ENCODE measurements at regions not wholly inside any gene's neighbourhood (a gene's known extent, or its start where the extent isn't known, plus 50 kb on each side); places are given as distances from the start of the nearest gene placed in this dataset.

GRCh38 chr6:141158740-141159139 lies 974.0 kb upstream of the GJE1 start:
- DNase-seq (ENCODE audit: low read depth), result no peak

DNA sequence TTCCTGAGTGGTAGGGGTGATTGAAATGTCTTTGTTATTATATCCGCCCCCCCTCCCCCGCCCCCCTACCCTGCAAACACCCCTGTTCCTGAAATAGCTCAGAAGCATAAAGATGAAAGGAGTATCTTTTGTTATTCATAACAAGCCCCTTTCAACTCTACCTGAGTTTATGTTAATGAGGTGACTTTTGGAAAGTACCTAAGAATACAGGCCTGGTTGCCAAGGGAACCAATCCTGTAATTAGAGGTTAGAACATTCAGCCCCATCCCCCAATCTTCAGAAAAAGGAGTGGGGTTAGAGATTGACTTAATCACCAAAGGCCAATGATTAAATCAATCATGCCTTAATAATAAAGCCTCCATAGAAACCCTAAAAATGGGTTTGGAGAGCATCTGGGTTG lies 979.2 kb upstream of the GJE1 start:
- no peak for DNase-seq (ENCODE audit: low read depth)

- no peak for DNase-seq (ENCODE audit: low read depth)
These were observed 979.8 kb upstream of the GJE1 start for GRCh38 chr6:141152951-141153350.

DNA sequence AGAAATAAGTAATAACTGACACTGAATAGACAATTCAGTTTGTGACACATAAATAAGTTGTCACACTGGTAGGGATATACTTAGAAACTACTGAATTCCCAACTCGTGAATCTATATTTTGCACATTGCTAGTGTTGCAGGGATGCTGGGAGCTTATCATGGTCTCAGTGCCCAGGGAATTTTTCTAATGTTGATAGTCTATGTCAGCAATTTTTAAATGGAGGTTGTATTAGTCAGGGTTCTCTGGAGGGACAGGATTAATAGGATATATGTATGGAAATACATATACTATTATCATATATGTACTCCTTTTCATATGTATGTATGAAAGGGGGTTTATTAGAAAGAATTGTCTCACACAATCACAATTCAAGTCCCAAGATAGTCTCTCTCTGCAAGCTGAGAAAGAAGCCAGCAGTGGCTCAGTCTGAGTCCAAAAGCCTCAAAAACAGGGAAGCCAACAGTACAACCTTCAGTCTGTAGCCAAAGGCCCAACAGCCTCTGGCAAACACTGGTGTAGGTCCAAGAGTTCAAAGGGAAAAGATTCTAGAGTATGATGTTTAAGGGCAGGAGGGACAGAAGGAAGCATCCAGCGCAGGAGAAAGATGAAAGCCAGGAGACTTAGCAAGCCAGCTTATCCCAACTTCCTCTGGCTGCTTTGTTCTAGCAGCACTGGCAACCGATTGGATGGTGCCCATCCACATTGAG lies 980.9 kb upstream of the GJE1 start:
- DNase-seq (ENCODE audit: low read depth), result no peak

DNA sequence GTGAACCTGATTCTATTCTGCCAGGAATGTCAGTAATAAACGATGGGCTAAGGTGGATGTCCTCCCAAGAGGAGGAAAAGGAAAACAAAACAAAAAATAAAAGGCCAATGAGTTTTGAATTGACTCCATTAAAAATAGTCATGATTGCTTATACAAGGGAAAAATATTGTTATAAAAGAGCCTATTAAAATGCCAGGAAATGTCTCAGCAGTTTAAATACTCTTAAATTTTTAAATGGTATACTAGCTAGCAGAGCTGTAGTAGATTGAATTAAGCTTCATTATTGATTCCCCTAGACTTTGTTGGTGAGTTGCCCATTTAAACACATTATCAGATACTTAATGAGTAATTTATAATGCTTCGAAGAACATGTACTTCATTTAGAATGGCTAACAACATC lies 990.9 kb upstream of the GJE1 start:
- DNase-seq (ENCODE audit: low read depth), result no peak

DNA sequence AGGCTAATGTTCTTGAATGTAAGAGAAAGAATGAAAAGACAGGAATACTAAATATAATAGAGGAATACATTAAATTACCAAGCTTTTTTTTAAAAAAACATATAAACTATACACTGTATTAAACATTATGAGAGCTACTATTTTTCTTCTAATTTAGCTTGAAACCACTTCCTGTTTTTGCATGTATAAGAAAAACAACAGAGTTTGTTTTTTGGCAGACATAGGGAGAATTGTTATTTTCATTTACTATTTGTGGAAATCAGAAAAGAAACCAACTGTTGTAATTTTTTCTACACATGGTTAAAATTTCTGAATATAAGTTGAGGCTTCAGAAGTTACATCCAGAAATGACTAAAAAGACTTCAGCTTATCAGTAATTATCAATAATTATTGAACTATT lies 991.8 kb upstream of the GJE1 start:
- DNase-seq (ENCODE audit: low read depth), result no peak

DNA sequence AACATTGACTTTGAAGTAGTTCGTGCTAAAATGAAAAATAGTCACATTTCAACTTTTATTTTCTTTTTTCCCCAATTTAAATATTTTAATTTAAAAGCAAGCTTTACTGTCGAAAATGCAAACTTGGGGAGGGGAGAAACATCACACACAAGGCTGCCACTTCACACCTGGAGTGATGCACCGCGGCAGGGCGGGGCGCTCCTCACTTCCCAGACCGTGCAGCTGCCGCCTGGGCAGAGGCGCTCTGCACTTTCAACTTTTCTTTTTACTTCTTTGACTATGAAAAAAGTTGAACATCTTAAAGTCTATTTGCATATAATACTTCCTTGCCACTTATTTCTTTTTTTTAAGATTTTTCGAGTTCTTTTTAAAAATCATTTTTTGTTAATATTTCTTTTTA lies 993.3 kb upstream of the GJE1 start:
- DNase-seq (ENCODE audit: low read depth), result no peak

DNA sequence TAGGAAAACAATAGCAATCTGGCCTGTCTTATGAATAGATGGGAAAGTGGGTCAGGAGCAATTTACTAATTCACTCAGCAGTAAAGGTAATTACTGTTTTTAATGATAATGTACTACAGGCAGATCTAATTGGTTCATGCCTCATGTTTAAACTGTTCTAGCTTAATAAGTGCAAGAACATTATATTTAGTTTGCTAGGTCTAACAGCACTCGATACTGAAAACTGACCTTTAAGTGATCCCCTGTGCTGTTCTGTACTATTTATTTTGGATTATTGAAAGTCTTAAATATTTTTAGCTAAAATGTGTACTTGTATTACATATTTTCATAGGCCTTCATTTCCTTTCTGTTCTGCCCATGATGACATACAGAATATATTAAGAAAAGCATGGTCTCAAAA lies 998.0 kb upstream of the GJE1 start:
- no peak for DNase-seq (ENCODE audit: low read depth)

- no peak for DNase-seq (ENCODE audit: low read depth)
These were observed 998.9 kb upstream of the GJE1 start for GRCh38 chr6:141133836-141134235.

GRCh38 chr6:141133346-141133745 lies 999.4 kb upstream of the GJE1 start:
- DNase-seq (ENCODE audit: low read depth), result no peak

- no peak for DNase-seq (ENCODE audit: low read depth)
These were observed 1001.1 kb upstream of the GJE1 start for GRCh38 chr6:141131616-141132015.

- DNase-seq (ENCODE audit: low read depth), result no peak
These were observed 1009.2 kb upstream of the GJE1 start for GRCh38 chr6:141123497-141123896.

DNA sequence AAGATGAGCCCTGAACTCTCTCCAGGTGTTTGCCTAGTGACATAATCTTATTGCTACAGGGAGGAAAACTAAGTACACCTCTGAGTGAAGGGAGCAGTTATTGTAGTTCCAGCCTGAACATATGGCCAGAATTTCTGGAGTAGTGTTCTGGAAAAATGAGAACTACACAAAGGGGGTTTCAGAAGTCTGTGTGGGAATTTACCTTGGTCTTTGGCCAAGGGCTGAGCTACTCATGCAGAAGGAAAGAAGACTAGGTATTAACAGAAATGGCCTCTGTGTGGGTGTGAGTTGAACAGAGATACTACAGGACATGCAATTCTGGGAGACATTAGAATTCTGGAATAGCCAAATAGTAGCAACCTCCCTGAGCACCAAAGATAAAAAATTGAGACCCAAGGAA lies 1009.7 kb upstream of the GJE1 start:
- DNase-seq (ENCODE audit: low read depth), result no peak

DNA sequence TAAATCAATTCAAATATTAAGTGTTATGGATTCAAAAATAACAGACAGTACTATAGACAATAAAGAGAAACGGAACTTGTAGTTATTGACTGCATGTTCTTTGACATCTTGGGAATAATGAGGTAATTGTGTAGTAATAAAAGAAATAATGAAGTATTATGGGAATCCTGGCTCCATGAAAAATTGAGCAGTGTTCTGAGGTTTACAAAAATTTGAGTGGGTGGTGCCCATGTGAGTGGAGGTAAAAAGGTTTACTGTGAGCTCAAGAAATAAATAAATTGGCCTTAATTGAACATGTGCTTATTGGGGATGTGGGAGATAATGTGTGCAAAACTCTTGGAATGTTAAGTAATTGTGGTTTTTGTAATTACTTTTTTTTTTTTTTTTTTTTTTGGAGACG lies 1013.7 kb upstream of the GJE1 start:
- DNase-seq (ENCODE audit: low read depth), result no peak

GRCh38 chr6:141117874-141118273 lies 1014.9 kb upstream of the GJE1 start:
- no peak for DNase-seq (ENCODE audit: low read depth)

DNA sequence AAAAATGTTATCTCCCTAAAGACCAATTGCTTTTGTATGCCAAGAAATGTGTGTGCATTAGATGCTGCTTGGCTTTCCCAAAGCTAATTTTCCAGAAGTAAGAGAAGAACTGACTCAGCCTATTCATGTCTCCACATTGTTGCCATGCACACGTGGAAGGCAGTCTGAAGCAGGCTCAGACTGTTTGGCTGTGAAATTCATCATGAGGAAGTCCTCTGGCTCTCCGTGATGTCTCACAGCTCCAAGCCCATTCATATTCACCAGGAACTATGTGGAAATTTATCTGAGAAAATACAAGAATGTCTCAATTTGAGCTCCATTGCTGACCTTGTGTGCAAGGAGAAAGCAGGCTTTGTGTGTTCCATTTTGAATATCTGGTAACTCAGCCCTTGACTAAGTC lies 1022.2 kb upstream of the GJE1 start:
- no peak for DNase-seq (ENCODE audit: low read depth)

GRCh38 chr6:141107591-141108160 lies 1025.0 kb upstream of the GJE1 start:
- DNase-seq (ENCODE audit: low read depth), result no peak

DNA sequence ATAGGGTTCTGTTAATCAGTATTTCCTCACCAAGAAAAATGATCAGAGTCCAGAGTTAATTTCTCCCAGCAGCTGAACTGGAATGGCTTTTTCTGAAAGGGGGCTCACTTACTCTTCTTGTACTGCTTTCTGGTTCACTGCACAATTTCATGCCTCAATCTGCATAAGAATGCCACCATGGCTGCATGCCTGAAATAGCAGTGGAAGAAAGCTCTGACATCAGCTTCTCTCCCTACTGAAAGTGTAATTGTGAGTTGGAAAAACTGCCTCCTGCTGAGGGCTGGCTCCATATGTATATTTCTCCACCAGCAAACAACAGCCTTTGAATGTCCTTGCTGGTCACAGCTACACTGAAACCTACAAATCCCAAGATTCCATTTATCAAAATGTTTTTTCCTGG lies 1027.2 kb upstream of the GJE1 start:
- DNase-seq (ENCODE audit: low read depth), result no peak

DNA sequence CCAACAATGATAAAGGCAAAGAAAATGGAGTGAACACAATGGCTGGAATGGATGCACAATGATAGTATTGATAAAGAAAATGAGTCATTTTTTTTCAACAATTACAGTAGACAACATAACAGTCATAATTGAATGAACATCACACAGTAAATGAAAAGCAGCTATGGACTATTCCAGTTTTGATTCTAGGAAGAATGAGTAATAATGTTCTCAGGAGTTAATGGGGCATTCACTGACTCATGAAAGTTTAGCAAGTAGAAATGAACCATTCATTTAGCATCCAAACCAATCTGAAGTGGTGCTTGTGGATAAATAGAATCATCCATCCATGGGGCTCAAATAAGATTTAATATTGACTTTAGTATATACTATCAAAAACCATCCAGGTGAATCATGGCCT lies 1029.5 kb upstream of the GJE1 start:
- no peak for DNase-seq (ENCODE audit: low read depth)

- DNase-seq (ENCODE audit: low read depth), result no peak
These were observed 1035.3 kb upstream of the GJE1 start for GRCh38 chr6:141097471-141097870.

GRCh38 chr6:141095308-141095707 lies 1037.4 kb upstream of the GJE1 start:
- no peak for DNase-seq (ENCODE audit: low read depth)

DNA sequence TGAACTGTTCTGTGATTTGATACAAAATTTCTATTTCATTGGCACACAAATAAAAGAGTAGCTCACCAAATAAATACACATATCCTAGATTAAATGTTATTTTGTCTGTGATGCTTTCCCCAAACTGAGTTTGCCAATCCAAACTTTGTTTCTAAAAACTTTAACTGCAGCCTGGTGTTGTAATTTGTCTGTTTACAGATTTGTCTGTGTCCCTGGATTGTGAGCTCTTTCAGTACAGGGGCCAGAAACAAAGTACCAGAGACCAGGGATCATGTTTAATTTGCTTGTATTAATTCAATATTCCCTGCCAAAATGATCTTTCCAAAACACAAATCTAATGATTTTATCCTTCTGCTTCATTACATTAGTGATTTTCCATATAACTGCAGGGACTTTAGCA lies 1044.6 kb upstream of the GJE1 start:
- DNase-seq (ENCODE audit: low read depth), result no peak

DNA sequence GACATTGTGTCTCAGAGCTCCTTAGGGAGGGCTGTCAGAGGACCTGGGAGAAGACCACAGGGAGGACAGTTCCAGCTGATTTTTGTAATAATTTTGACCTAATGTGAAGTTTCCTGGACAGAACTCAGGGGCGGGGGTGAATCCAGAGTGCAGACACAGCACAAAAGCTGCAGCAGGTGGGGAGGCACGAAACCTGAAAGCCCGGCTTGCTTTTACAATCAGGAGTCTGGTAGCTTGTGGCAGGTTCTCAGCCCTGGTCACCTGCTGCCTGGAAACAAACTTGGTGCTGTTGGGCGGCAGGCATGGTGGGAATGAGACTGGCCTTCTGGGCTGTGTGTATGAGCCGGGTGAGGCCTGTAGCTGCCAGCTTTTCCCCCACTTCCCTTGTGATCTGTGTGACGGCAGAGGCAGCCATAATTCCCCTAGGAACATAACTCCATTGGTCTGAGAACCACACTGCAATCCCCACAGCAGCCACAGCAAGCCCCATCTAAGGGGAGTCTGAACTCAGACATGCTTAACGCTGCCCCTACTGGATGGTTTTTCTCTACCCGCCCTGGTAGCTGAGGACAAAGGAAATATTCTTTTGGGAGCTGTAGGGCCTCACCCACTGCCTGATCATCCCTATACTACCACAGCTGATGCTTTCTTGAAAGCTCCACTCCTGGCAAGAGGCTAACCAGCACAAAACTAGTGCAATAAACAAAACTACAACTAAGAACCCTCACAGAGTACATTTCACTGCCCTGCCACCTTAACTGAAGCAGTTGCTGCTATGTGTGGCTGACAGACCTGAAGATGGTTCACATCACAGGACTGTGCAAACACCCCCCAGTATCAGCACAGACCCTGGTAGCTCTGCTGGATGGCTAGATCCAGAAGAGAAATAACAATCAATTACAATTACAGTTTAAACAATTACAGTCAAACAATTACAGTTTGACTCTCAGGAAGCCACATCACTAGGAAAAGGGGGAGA lies 1055.1 kb upstream of the GJE1 start:
- DNase-seq (ENCODE audit: low read depth), result no peak
